ENCODE measurements at regions not wholly inside any gene's neighbourhood (a gene's known extent, or its start where the extent isn't known, plus 50 kb on each side); places are given as distances from the start of the nearest gene placed in this dataset.

- TF ChIP-seq, protein P1, sequence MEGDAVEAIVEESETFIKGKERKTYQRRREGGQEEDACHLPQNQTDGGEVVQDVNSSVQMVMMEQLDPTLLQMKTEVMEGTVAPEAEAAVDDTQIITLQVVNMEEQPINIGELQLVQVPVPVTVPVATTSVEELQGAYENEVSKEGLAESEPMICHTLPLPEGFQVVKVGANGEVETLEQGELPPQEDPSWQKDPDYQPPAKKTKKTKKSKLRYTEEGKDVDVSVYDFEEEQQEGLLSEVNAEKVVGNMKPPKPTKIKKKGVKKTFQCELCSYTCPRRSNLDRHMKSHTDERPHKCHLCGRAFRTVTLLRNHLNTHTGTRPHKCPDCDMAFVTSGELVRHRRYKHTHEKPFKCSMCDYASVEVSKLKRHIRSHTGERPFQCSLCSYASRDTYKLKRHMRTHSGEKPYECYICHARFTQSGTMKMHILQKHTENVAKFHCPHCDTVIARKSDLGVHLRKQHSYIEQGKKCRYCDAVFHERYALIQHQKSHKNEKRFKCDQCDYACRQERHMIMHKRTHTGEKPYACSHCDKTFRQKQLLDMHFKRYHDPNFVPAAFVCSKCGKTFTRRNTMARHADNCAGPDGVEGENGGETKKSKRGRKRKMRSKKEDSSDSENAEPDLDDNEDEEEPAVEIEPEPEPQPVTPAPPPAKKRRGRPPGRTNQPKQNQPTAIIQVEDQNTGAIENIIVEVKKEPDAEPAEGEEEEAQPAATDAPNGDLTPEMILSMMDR (IDR thresholded peaks at IDR 0.05 in 4 of 5, conservative IDR thresholded peaks at IDR 0.05 in 1 of 5): no peak
- TF ChIP-seq POLR2A (IDR thresholded peaks at IDR 0.05): no peak
These were observed 437.1 kb downstream of the SHQ1 start for GRCh38 chr3:72411126-72411525.

Measured in gastrocnemius medialis (tissue), 4 donors.